SH-SY5Y (cell line): ENCODE measurements at regions not wholly inside any gene's neighbourhood (a gene's known extent, or its start where the extent isn't known, plus 50 kb on each side); places are given as distances from the start of the nearest gene placed in this dataset.

ENCODE experiments used
- GATA2 ChIP-seq: IDR thresholded peaks from 2 replicates; pipeline ENCODE4 v1.6.1; 2011; ENCODE audit warnings: mild to moderate bottlenecking, low read depth, low read length
- GATA3 ChIP-seq: IDR thresholded peaks from 2 replicates; pipeline ENCODE4 v1.6.1; 2011; ENCODE audit warnings: low read depth, mild to moderate bottlenecking, low read length, moderate library complexity

DNA sequence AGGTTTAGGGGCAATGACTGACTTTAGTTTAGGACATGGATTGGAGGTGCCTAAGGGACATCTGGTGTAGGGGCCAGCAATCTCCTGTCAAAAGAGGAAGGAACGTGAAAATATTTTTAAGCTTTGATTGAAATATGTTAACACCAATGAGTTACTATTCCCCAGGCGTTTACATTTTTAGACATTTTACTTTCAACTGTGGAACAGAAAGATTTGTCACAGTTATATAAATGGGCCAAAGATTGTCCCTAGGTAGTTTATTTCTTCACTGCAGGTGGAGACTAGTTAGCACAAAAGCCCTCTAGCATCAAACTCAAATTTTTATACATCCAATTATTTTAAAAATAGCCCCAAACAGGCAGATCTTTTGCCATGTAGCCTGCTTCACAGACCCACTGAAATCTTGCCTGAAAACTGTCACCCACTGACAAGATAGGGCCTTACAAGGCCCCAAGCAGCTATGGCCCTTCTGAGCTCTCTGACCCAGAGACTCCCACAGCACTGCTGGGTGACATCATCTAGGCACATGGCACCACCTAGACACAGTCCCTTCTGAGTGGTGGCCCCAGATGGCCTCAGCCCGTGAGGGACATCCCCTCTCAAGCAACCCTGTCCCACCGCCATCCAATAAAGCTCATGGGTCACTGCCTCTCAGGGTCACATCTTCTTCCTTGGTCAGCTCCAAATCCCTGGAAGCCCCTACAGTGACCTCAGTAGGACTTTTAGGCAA is 64.8 kb upstream of the DOCK9 start:
- TF ChIP-seq GATA3 (no peak), GATA2 (no peak)
